Esophagus muscularis mucosa (tissue), 3 donors: ENCODE measurements at regions not wholly inside any gene's neighbourhood (a gene's known extent, or its start where the extent isn't known, plus 50 kb on each side); places are given as distances from the start of the nearest gene placed in this dataset.

Experiments
- CTCF ChIP-seq, 3 experiments: fragments of 200-600 bp in 2 of 3; fragments of 450-650 bp in 1 of 3; sonication (generic) in 2 of 3; IDR thresholded peaks; one replicate each; pipeline ENCODE4 v1.5.1; 2017 to 2019; ENCODE audit warnings: antibody characterized with exemption in 3 of 3, mild to moderate bottlenecking in 2 of 3, moderate library complexity in 1 of 3
- EP300 ChIP-seq: sonication (generic); formaldehyde crosslinking; IDR thresholded peaks from one replicate; pipeline ENCODE4 v1.6.1; 2017; ENCODE audit warnings: antibody characterized with exemption

GRCh38 chr5:8525819-8526218, 656.9 kb downstream of the MTRR start:
- TF ChIP-seq EP300 (no peak), CTCF (IDR thresholded peaks at IDR 0.05) (no peak)
